ENCODE measurements at regions not wholly inside any gene's neighbourhood (a gene's known extent, or its start where the extent isn't known, plus 50 kb on each side); places are given as distances from the start of the nearest gene placed in this dataset.

DNA sequence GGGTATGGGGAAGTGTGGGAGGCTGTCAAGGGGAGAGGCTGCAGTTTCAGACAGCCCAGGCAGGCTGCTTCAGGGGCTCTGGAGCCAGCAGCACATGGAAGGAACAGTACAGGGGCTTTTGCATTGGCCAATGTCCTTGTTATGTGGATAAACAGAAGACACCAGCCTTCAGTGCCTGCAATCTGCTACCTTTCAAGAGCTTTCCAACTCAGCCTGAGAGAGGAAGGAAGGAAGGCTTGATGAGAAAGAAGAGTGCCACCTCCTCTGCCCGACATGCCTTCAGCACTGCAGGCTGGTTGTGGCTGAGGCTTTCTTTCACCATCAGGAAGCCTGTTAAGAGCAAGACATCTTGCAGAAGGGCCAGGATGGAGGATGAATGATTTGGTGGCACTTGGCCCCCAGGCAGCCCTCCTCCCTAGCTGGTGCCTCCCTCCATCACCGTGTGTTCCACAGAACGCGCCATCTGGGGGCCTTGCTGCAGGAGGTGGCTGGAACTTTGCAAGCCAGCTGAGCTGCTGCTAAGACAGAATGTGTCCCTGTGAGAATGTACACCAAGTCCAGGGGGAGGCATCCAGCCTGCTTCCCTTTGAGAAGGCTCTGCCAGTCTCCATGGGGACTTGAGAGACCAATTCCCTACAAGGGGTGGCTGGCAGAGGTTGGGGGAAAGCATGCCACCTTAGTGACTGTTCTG lies 372.4 kb upstream of the PROX1 start:
- DNase-seq: no peak
- H3K36me3 Mint-ChIP-seq (ENCODE audit: low read depth): no peaks in the 10 kb centered on the region; the same call in 1 of the 2 replicates
- no peaks in the 10 kb centered on the region for H3K4me1 Mint-ChIP-seq (ENCODE audit: low read depth)
- TF ChIP-seq, protein P1, sequence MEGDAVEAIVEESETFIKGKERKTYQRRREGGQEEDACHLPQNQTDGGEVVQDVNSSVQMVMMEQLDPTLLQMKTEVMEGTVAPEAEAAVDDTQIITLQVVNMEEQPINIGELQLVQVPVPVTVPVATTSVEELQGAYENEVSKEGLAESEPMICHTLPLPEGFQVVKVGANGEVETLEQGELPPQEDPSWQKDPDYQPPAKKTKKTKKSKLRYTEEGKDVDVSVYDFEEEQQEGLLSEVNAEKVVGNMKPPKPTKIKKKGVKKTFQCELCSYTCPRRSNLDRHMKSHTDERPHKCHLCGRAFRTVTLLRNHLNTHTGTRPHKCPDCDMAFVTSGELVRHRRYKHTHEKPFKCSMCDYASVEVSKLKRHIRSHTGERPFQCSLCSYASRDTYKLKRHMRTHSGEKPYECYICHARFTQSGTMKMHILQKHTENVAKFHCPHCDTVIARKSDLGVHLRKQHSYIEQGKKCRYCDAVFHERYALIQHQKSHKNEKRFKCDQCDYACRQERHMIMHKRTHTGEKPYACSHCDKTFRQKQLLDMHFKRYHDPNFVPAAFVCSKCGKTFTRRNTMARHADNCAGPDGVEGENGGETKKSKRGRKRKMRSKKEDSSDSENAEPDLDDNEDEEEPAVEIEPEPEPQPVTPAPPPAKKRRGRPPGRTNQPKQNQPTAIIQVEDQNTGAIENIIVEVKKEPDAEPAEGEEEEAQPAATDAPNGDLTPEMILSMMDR (IDR thresholded peaks at IDR 0.05): no peak
- H3K9me3 Mint-ChIP-seq: peaks cover 48% of the 10 kb centered on the region
- H3K27me3 Mint-ChIP-seq (ENCODE audit: insufficient read depth): no peaks in the 10 kb centered on the region
- H3K27ac Mint-ChIP-seq: no peak overlapping the region
- H3K4me3 Mint-ChIP-seq: no peak overlapping the region

DNA sequence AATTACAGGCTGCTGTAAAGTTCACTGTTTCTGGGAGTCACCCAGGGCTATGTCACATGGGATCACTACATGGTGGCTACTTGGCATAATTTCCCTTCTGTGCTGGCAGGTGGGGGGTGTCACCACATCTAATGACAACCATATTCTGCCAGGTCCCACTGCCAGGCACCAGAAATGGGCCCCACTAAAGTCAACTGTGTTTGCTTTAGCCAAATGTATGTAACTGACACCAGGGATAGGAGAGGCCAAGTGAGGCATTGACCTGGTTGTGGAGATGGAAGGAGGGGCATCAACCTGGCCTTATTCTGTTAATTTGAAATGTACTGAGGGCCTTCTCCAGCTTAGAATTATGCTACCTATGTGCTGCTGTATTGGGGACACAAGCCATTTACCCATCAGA lies 370.6 kb upstream of the PROX1 start:
- H3K27me3 Mint-ChIP-seq (ENCODE audit: insufficient read depth): no peaks in the 10 kb centered on the region
- H3K27ac Mint-ChIP-seq: no peak overlapping the region
- peaks cover 38% of the 10 kb centered on the region for H3K9me3 Mint-ChIP-seq
- no peak for DNase-seq
- H3K4me3 Mint-ChIP-seq: no peak overlapping the region
- no peaks in the 10 kb centered on the region; the same call in 1 of the 2 replicates for H3K36me3 Mint-ChIP-seq (ENCODE audit: low read depth)
- TF ChIP-seq, protein P1 (IDR thresholded peaks at IDR 0.05): no peak
- no peaks in the 10 kb centered on the region for H3K4me1 Mint-ChIP-seq (ENCODE audit: low read depth)

DNA sequence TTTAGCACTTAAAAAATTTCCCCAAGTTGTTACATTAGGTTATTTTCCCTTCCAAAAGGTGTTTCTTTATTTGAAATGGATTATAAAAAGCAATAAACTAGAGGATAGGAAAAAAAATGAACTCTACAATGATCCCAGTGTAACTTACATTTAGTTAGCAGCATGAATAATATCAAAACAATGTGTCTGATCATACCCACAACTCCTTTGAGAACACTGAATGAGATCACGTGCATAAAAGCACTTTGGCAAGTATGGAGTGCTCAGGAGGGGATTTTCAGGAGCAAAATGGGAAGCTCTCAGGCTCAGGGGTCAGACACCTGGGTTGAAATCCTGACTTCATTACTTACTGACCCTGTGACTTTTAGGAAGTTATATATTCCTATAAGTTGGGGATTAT lies 369.7 kb upstream of the PROX1 start:
- DNase-seq: no peak
- H3K9me3 Mint-ChIP-seq: peaks cover 30% of the 10 kb centered on the region
- H3K27me3 Mint-ChIP-seq (ENCODE audit: insufficient read depth): no peaks in the 10 kb centered on the region; the same call in 1 of the 2 replicates
- no peaks in the 10 kb centered on the region; the same call in 1 of the 2 replicates for H3K36me3 Mint-ChIP-seq (ENCODE audit: low read depth)
- no peaks in the 10 kb centered on the region for H3K4me1 Mint-ChIP-seq (ENCODE audit: low read depth)
- TF ChIP-seq, protein P1 (IDR thresholded peaks at IDR 0.05): no peak
- no peak overlapping the region for H3K27ac Mint-ChIP-seq
- no peak overlapping the region for H3K4me3 Mint-ChIP-seq

DNA sequence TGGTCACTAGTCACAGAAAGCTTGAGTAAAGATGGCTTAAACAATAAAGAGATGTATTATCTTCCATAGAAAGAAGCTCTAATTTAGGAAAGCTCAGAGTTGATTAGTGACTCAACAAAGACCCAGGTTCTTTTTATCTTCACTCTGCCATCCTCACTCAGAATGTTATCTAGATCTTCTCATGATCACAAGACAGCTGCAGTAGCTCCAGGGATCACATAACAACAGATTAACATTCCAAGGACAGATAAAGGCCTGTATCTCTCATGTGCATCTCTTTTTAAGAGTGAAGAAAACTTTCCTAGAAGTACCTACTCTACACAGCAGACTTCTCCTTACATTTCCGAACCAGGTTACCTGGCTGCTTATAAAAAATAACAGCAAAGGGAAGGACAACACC lies 368.7 kb upstream of the PROX1 start:
- Mint-ChIP-seq H3K27ac (no peak overlapping the region), H3K4me1 (ENCODE audit: low read depth) (no peaks in the 10 kb centered on the region), H3K4me3 (no peak overlapping the region), H3K27me3 (ENCODE audit: insufficient read depth) (no peaks in the 10 kb centered on the region; the same call in 1 of the 2 replicates), H3K9me3 (peaks cover 32% of the 10 kb centered on the region), H3K36me3 (ENCODE audit: low read depth) (no peaks in the 10 kb centered on the region; the same call in 1 of the 2 replicates)
- TF ChIP-seq, protein P1 (IDR thresholded peaks at IDR 0.05): no peak
- no peak for DNase-seq

DNA sequence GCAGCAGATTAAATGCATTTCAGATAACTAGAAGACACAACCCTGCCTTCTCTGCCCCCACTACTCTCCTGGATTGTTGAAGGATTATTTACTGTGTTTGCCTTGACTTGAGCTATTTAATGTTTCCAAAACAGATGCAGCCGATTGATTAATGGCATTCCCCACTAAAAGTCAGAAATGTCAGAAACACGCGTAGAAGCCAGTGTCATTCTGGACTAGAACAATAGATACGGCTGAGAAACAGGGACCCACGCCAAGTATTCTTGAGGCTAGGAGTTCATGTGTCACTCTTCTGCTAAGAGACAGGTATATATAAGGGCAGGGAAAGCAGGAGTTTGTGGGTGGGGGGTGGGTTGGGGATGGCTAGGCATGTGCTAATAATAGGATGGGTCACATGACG lies 366.7 kb upstream of the PROX1 start:
- no peak for DNase-seq
- H3K27ac Mint-ChIP-seq: no peak overlapping the region
- no peak overlapping the region for H3K4me3 Mint-ChIP-seq
- TF ChIP-seq, protein P1 (IDR thresholded peaks at IDR 0.05): no peak
- no peaks in the 10 kb centered on the region; the same call in 1 of the 2 replicates for H3K36me3 Mint-ChIP-seq (ENCODE audit: low read depth)
- H3K27me3 Mint-ChIP-seq (ENCODE audit: insufficient read depth): no peaks in the 10 kb centered on the region; the same call in 1 of the 2 replicates
- H3K4me1 Mint-ChIP-seq (ENCODE audit: low read depth): no peaks in the 10 kb centered on the region
- H3K9me3 Mint-ChIP-seq: peaks cover 33% of the 10 kb centered on the region

Data from HFFc6 (cell line).